ENCODE measurements at regions not wholly inside any gene's neighbourhood (a gene's known extent, or its start where the extent isn't known, plus 50 kb on each side); places are given as distances from the start of the nearest gene placed in this dataset.

GRCh38 chr17:74146196-74146595 is 57.3 kb upstream of the RPL38 start:
- ChIA-PET CTCF (no interaction called here), POLR2A (no interaction called here), RAD21 (ENCODE audit: low non-redundant PET in 1 of 2, low total read pairs in 2 of 2, uncharacterized antibody in 2 of 2, unreplicated experiment in 2 of 2) (no interaction called here)

More at GRCh38 chr17:74146196-74146595, 57.3 kb upstream of the RPL38 start:
- intact Hi-C loops (cut with micrococcal nuclease): no loop called here
- no peak for ATAC-seq
- H3K27me3 ChIP-seq (ENCODE audit: insufficient read depth, low read length): peaks cover 3% of the 10 kb centered on the region; the same call in 1 of the 2 replicates
- H4K20me1 ChIP-seq (ENCODE audit: insufficient read depth): no peaks in the 10 kb centered on the region
- no peak for DNase-seq (ENCODE audit: low read depth, low spot score)
- H3K79me2 ChIP-seq (ENCODE audit: insufficient read depth, low read length): no peaks in the 10 kb centered on the region
- no peak overlapping the region for H3K4me3 ChIP-seq (replicated peaks in 1 of 2; ENCODE audit: low read depth in 1 of 2, low read length in 2 of 2)
- H3K4me2 ChIP-seq (ENCODE audit: low read length): no peak overlapping the region
- H3K9me3 ChIP-seq (ENCODE audit: control insufficient read depth in 1 of 2, insufficient read depth in 1 of 2, low read depth in 1 of 2, low read length in 2 of 2): peaks cover 5 to 25% of the 10 kb centered on the region in 2 experiments; a peak in 1 of 4 replicates
- H3K9me2 ChIP-seq (ENCODE audit: insufficient read depth): no peaks in the 10 kb centered on the region
- no peak overlapping the region for H2AFZ ChIP-seq (ENCODE audit: low read depth, low read length, poor library complexity, severe bottlenecking)
- peaks cover 3 to 6% of the 10 kb centered on the region in 2 experiments; a peak in 2 of 4 replicates for H3K4me1 ChIP-seq (ENCODE audit: control insufficient read depth in 1 of 2, insufficient read depth in 2 of 2, low read length in 2 of 2)
- no peaks in the 10 kb centered on the region for H3K36me3 ChIP-seq (ENCODE audit: control insufficient read depth in 1 of 2, insufficient read depth in 2 of 2, low read length in 2 of 2)
- BruUV-seq (replicated peaks): no TSS peak
- TF ChIP-seq POLR2AphosphoS5 (IDR thresholded peaks at IDR 0.05; ENCODE audit: low read depth, low read length) (no peak), ZFX (IDR thresholded peaks at IDR 0.05) (no peak), TCF7L2 (IDR thresholded peaks at IDR 0.05; ENCODE audit: borderline replicate concordance, extremely low read depth, insufficient read depth, insufficient read length) (no peak), ZBTB33 (IDR thresholded peaks at IDR 0.05; ENCODE audit: extremely low read depth, insufficient replicate concordance, low read length) (no peak), EZH2 (IDR thresholded peaks at IDR 0.05) (no peak), EGR1 (IDR thresholded peaks at IDR 0.05; ENCODE audit: low read depth) (no peak), REST (IDR thresholded peaks at IDR 0.05; ENCODE audit: low read depth) (no peak), YY1 (IDR thresholded peaks at IDR 0.05; ENCODE audit: extremely low read depth, insufficient replicate concordance, low read depth, low read length) (no peak), SRF (IDR thresholded peaks at IDR 0.05; ENCODE audit: low read depth) (no peak), SIN3A (IDR thresholded peaks at IDR 0.05; ENCODE audit: low read depth) (no peak), EZH2phosphoT487 (IDR thresholded peaks at IDR 0.05; ENCODE audit: borderline replicate concordance) (no peak), ATF3 (IDR thresholded peaks at IDR 0.05) (no peak), ZNF274 (IDR thresholded peaks at IDR 0.05; ENCODE audit: low read depth, low read length) (no peak), MAX (IDR thresholded peaks at IDR 0.05) (no peak), JUND (IDR thresholded peaks at IDR 0.05) (no peak), SP1 (IDR thresholded peaks at IDR 0.05; ENCODE audit: low read depth) (no peak), POLR2A (IDR thresholded peaks at IDR 0.05; ENCODE audit: borderline replicate concordance, extremely low read depth, insufficient read depth, insufficient read length) (no peak), ELF1 (IDR thresholded peaks at IDR 0.05; ENCODE audit: borderline replicate concordance, low read depth) (no peak), CTCF (IDR thresholded peaks at IDR 0.05 in 2 of 3, conservative IDR thresholded peaks at IDR 0.05 in 1 of 3; ENCODE audit: borderline replicate concordance in 1 of 3, insufficient read depth in 1 of 3, low read depth in 2 of 3, low read length in 2 of 3) (no peak)
- H3K27ac ChIP-seq (ENCODE audit: low read depth, low read length): no peak overlapping the region
- no peak overlapping the region for H3K9ac ChIP-seq (ENCODE audit: low read length)

All from HCT116 (cell line).